Loucy (cell line): ENCODE measurements at regions not wholly inside any gene's neighbourhood (a gene's known extent, or its start where the extent isn't known, plus 50 kb on each side); places are given as distances from the start of the nearest gene placed in this dataset.

ENCODE experiments used
- H2AFZ ChIP-seq: fragments of 200-600 bp; sonication (generic); 2 replicates; pipeline ENCODE4 v1.6.0; 2016; ENCODE audit warnings: antibody characterized with exemption, mild to moderate bottlenecking, low read length, moderate library complexity
- H3F3A ChIP-seq: fragments of 200-600 bp; 2 replicates; pipeline ENCODE4 v1.6.0; 2016; ENCODE audit warnings: antibody characterized with exemption, low read depth, mild to moderate bottlenecking
- H3K27me3 ChIP-seq: fragments of 200-600 bp; sonication (generic); 2 replicates; pipeline ENCODE4 v1.6.1; 2014; ENCODE audit warnings: low read length, mild to moderate bottlenecking; ENCODE audit not compliant: insufficient read depth, poor library complexity, severe bottlenecking
- H3K36me3 ChIP-seq: fragments of 200-600 bp; sonication (generic); 2 replicates; pipeline ENCODE4 v1.6.1; 2016; ENCODE audit warnings: low read length; ENCODE audit not compliant: insufficient read depth
- H3K4me1 ChIP-seq: fragments of 200-600 bp; sonication (generic); 2 replicates; pipeline ENCODE4 v1.5.1; 2014; ENCODE audit warnings: low read length, mild to moderate bottlenecking; ENCODE audit not compliant: insufficient read depth, poor library complexity, severe bottlenecking
- H3K4me2 ChIP-seq: fragments of 200-600 bp; sonication (generic); 2 replicates; pipeline ENCODE4 v1.6.0; 2014; ENCODE audit warnings: antibody characterized with exemption, low read length, low read depth, mild to moderate bottlenecking; ENCODE audit not compliant: poor library complexity, severe bottlenecking
- H3K4me3 ChIP-seq: fragments of 200-600 bp; sonication (generic); 2 replicates; pipeline ENCODE4 v1.5.1; 2014; ENCODE audit warnings: low read length, mild to moderate bottlenecking, mixed read lengths; ENCODE audit not compliant: poor library complexity, severe bottlenecking
- H3K79me2 ChIP-seq: fragments of 200-600 bp; sonication (generic); 2 replicates; pipeline ENCODE4 v1.6.1; 2014; ENCODE audit warnings: low read length; ENCODE audit not compliant: insufficient read depth
- H3K9ac ChIP-seq: fragments of 200-600 bp; sonication (generic); 2 replicates; pipeline ENCODE4 v1.6.0; 2014; ENCODE audit warnings: mild to moderate bottlenecking, low read depth, low read length, moderate library complexity; ENCODE audit not compliant: poor library complexity, severe bottlenecking
- H3K9me2 ChIP-seq: fragments of 200-600 bp; sonication (generic); replicated peaks from 2 replicates; pipeline ENCODE4 v1.6.1; 2016; ENCODE audit warnings: low read depth, low read length, mixed read lengths
- H3K9me3 ChIP-seq: fragments of 200-600 bp; sonication (generic); 2 replicates; pipeline ENCODE4 v1.6.1; 2014; ENCODE audit warnings: mild to moderate bottlenecking, antibody characterized with exemption, low read length, low read depth; ENCODE audit not compliant: insufficient read depth
- H4K20me1 ChIP-seq: fragments of 200-600 bp; sonication (generic); 2 replicates; pipeline ENCODE4 v1.6.0; 2014; ENCODE audit warnings: antibody characterized with exemption, low read length, mild to moderate bottlenecking; ENCODE audit not compliant: insufficient read depth, poor library complexity, severe bottlenecking
- EZH2phosphoT487 ChIP-seq: fragments of 200-600 bp; IDR thresholded peaks from 2 replicates; pipeline ENCODE4 v1.6.1; 2018; ENCODE audit warnings: antibody characterized with exemption, mild to moderate bottlenecking, moderate library complexity, borderline replicate concordance
- TF ChIP-seq, protein P1 (sequence below): fragments of 200-600 bp; sonication (generic); conservative IDR thresholded peaks from 2 replicates; pipeline ENCODE4 v1.5.1; 2014; ENCODE audit warnings: mild to moderate bottlenecking, antibody characterized with exemption, low read length

DNA sequence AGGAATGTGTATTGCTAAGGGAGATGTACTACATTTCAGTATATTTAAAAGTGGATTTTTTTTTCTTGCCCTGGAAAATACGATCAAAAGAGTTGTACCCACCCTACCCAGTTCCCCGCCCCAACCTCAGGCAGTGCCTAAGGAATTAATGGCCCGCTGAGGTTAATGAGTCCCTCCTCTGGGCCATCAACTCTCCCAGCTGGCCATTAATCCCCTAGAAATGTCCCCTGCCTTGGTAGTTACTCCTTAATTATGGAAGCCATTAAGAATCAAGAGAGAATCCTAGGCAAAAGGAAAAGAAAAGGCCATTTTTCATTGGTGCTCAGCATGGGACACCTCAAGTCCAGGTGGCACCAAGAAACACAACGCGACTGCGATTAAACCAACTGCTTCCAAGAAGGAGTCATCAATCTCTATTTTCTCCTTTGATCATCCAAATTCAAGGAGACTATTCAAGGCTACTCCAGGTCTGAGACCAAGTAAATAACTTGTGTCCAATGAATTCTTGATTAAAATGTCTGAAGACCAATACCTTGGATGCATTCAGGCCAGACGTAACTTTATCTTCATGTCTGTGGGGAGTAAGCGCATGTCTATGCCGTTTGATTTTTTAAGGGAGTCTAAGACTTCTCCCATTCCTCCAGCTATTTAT is 1962.2 kb upstream of the WWC1 start:
- Histone ChIP-seq H3K9me3 (no peaks in the 10 kb centered on the region), H3K4me1 (no peaks in the 10 kb centered on the region), H3K79me2 (no peaks in the 10 kb centered on the region), H3K9ac (no peak overlapping the region), H3F3A (no peaks in the 10 kb centered on the region), H4K20me1 (no peaks in the 10 kb centered on the region), H3K36me3 (no peaks in the 10 kb centered on the region), H3K9me2 (no peaks in the 10 kb centered on the region), H3K4me3 (no peak overlapping the region), H3K27me3 (no peaks in the 10 kb centered on the region), H2AFZ (no peak overlapping the region), H3K4me2 (no peak overlapping the region)
- TF ChIP-seq, protein P1, sequence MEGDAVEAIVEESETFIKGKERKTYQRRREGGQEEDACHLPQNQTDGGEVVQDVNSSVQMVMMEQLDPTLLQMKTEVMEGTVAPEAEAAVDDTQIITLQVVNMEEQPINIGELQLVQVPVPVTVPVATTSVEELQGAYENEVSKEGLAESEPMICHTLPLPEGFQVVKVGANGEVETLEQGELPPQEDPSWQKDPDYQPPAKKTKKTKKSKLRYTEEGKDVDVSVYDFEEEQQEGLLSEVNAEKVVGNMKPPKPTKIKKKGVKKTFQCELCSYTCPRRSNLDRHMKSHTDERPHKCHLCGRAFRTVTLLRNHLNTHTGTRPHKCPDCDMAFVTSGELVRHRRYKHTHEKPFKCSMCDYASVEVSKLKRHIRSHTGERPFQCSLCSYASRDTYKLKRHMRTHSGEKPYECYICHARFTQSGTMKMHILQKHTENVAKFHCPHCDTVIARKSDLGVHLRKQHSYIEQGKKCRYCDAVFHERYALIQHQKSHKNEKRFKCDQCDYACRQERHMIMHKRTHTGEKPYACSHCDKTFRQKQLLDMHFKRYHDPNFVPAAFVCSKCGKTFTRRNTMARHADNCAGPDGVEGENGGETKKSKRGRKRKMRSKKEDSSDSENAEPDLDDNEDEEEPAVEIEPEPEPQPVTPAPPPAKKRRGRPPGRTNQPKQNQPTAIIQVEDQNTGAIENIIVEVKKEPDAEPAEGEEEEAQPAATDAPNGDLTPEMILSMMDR: no peak
- no peak for TF ChIP-seq EZH2phosphoT487

DNA sequence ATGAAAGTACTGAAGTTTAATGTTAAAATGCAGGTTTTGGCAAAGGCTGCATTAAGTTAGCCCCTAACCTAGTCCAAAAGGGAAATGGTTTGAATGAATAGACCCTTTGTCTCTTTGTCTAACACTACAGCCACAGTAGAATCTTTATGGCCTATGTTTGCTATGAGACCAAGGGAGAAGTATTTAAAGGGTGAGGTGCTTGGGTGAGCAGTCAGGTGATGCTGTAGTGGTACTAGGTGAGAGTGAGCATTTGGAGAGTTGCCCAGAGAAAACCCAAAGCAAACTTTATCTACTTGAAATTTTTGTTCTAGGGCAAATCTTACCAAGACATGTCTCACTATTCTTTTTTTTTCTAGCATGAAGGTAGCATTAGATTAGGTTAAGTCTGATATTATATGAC is 1961.4 kb upstream of the WWC1 start:
- no peaks in the 10 kb centered on the region for H3K9me3 ChIP-seq
- H2AFZ ChIP-seq: no peak overlapping the region
- H3K4me3 ChIP-seq: no peak overlapping the region
- no peaks in the 10 kb centered on the region for H3K4me1 ChIP-seq
- H3K9me2 ChIP-seq: no peaks in the 10 kb centered on the region
- H4K20me1 ChIP-seq: no peaks in the 10 kb centered on the region
- H3K9ac ChIP-seq: no peak overlapping the region
- H3F3A ChIP-seq: no peaks in the 10 kb centered on the region
- no peaks in the 10 kb centered on the region for H3K36me3 ChIP-seq
- H3K4me2 ChIP-seq: no peak overlapping the region
- no peaks in the 10 kb centered on the region for H3K79me2 ChIP-seq
- TF ChIP-seq, protein P1: no peak
- TF ChIP-seq EZH2phosphoT487: no peak
- H3K27me3 ChIP-seq: no peaks in the 10 kb centered on the region

DNA sequence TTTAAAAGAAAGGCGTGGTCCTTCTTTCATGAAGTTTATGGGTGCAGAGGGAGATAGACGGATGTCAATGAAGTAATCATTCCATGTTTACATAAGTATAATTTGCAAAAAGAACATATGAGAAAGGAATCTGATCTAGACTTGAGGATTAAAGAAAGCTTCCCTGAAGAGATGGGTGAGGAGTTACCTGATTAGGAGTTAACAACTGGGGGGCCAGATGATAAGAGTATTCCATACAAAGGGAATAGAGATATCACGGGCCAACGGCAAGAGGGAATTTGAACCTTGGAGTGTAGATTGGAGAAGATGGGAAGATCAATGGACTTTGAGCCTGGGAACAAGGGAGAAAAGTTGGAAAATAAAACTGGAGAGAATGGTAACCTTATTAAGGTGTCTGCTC is 1959.9 kb upstream of the WWC1 start:
- Histone ChIP-seq H3K9me3 (no peaks in the 10 kb centered on the region), H3K36me3 (no peaks in the 10 kb centered on the region), H3K4me1 (no peaks in the 10 kb centered on the region), H3F3A (no peaks in the 10 kb centered on the region), H3K79me2 (no peaks in the 10 kb centered on the region), H3K4me3 (no peak overlapping the region), H3K27me3 (no peaks in the 10 kb centered on the region), H4K20me1 (no peaks in the 10 kb centered on the region), H3K9me2 (no peaks in the 10 kb centered on the region), H2AFZ (no peak overlapping the region), H3K9ac (no peak overlapping the region), H3K4me2 (no peak overlapping the region)
- TF ChIP-seq EZH2phosphoT487: no peak
- TF ChIP-seq, protein P1: no peak
